NCI-H2081 (cell line): ENCODE measurements at regions not wholly inside any gene's neighbourhood (a gene's known extent, or its start where the extent isn't known, plus 50 kb on each side); places are given as distances from the start of the nearest gene placed in this dataset.

Experiments used
- DNase-seq, 2 experiments: peaks; one replicate each; lab custom pipeline; 2025; lab: John Stamatoyannopoulos, UW

- DNase-seq, result no peak
These were observed 65.8 kb upstream of the PDE4D start for GRCh38 chr5:59959330-59959729.

- DNase-seq, result no peak
These were observed 62.7 kb upstream of the PDE4D start for GRCh38 chr5:59956130-59956783.

GRCh38 chr5:59955241-59955640, 61.7 kb upstream of the PDE4D start:
- no peak for DNase-seq

GRCh38 chr5:59943452-59944113, 50.1 kb upstream of the PDE4D start:
- peak in 1 of 2 experiments; percentile 2 for DNase-seq
